A549 (cell line): ENCODE measurements at regions not wholly inside any gene's neighbourhood (a gene's known extent, or its start where the extent isn't known, plus 50 kb on each side); places are given as distances from the start of the nearest gene placed in this dataset.

Experiments
- ATAC-seq, 2 experiments: fragments of 200-7000 bp in 1 of 2; fragments of >200 bp in 1 of 2; cut with Nextera tagmentation in 1 of 2; cut with Tn5 transposase in 1 of 2; 3 replicates each; pipeline versions ENCODE4 v1.8.0 to v1.9.1; 2018 to 2020; ENCODE audit warnings: mild to moderate bottlenecking in 1 of 2, moderate library complexity in 1 of 2
- CTCF ChIA-PET: fragments of 300-600 bp; sonication (Branson Sonifier 250); formaldehyde crosslinking; extraction: SDS; loops from one replicate; lab custom pipeline; 2021; ENCODE audit warnings: antibody characterized with exemption, inconsistent platforms; lab: Yijun Ruan, JAX
- POLR2A ChIA-PET: fragments of 350-600 bp; formaldehyde crosslinking; extraction: SDS; loops from one replicate; lab custom pipeline; 2021; ENCODE audit warnings: antibody characterized with exemption, inconsistent platforms; lab: Yijun Ruan, JAX
- DNase-seq, 2 experiments: peaks; one replicate each; pipeline versions ENCODE4 v3.0.0 to v3.0.0-alpha.2; 2011 to 2016; ENCODE audit warnings: low read depth in 1 of 2, low spot score in 1 of 2
- FAIRE-seq: peaks from 2 replicates; lab custom pipeline; 2011; peaks lifted over from hg19 to GRCh38; lab: Jason Lieb, UNC
- H3K27ac ChIP-seq, 2 experiments: fragments of >200 bp; sonication (Bioruptor Twin); formaldehyde crosslinking; 3 replicates each; pipeline ENCODE4 v1.5.1; 2016 to 2017
- H3K4me1 ChIP-seq: fragments of >200 bp; sonication (Bioruptor Twin); formaldehyde crosslinking; 3 replicates; pipeline ENCODE4 v1.6.1; 2016
- H3K4me2 ChIP-seq: fragments of >200 bp; sonication (Bioruptor Twin); formaldehyde crosslinking; 3 replicates; pipeline ENCODE4 v1.6.1; 2016
- H3K4me3 ChIP-seq: fragments of >200 bp; sonication (Bioruptor Twin); formaldehyde crosslinking; 3 replicates; pipeline ENCODE4 v1.5.1; 2016
- H3K9me3 ChIP-seq: fragments of >200 bp; sonication (Bioruptor Twin); formaldehyde crosslinking; 3 replicates; pipeline ENCODE4 v1.6.1; 2016
- BHLHE40 ChIP-seq: IDR thresholded peaks from 2 replicates; pipeline ENCODE4 v1.6.1; 2012; ENCODE audit warnings: low read depth, low read length, inconsistent platforms
- CBX8 ChIP-seq: fragments of 200-600 bp; sonication (generic); IDR thresholded peaks from 2 replicates; pipeline ENCODE4 v1.6.1; 2016
- EHMT2 ChIP-seq: fragments of 200-600 bp; sonication (generic); IDR thresholded peaks from 2 replicates; pipeline ENCODE4 v1.6.1; 2016; ENCODE audit warnings: antibody characterized with exemption, low read depth, mild to moderate bottlenecking, moderate library complexity
- EP300 ChIP-seq, 2 experiments: fragments of >200 bp; sonication (Bioruptor Twin); formaldehyde crosslinking; IDR thresholded peaks; 2 replicates in 1 of 2; 3 replicates in 1 of 2; pipeline ENCODE4 v1.6.1; 2016 to 2017
- ESRRA ChIP-seq: fragments of 150-350 bp; IDR thresholded peaks from 2 replicates; pipeline ENCODE4 v1.6.1; 2014; ENCODE audit warnings: mild to moderate bottlenecking, low read length, borderline replicate concordance
- FOSL2 ChIP-seq, 2 experiments: fragments of 450-650 bp in 1 of 2; fragments of >200 bp in 1 of 2; sonication (Bioruptor Twin) in 1 of 2; formaldehyde crosslinking; IDR thresholded peaks; 2 replicates each; pipeline versions ENCODE4 v1.5.0 to v1.6.1; 2016 to 2020; ENCODE audit warnings: mild to moderate bottlenecking in 1 of 2, moderate library complexity in 1 of 2
- FOXS1 ChIP-seq: fragments of 250-450 bp; sonication (Bioruptor Pico); IDR thresholded peaks from 2 replicates; pipeline ENCODE4 v1.5.0; 2020; ENCODE audit warnings: mild to moderate bottlenecking, moderate library complexity
- HOXB13 ChIP-seq: fragments of 250-450 bp; sonication (Bioruptor Pico); IDR thresholded peaks from 2 replicates; pipeline ENCODE4 v1.5.0; 2020; ENCODE audit warnings: low read depth, mild to moderate bottlenecking, moderate library complexity
- JUN ChIP-seq, 2 experiments: fragments of >200 bp; sonication (Bioruptor Twin); formaldehyde crosslinking; IDR thresholded peaks; 2 replicates in 1 of 2; 3 replicates in 1 of 2; pipeline ENCODE4 v1.6.1; 2016 to 2017
- JUNB ChIP-seq: fragments of >200 bp; sonication (Bioruptor Twin); formaldehyde crosslinking; IDR thresholded peaks from 2 replicates; pipeline ENCODE4 v1.6.1; 2016
- KDM1A ChIP-seq: fragments of 200-600 bp; sonication (generic); IDR thresholded peaks from 2 replicates; pipeline ENCODE4 v1.6.1; 2016; ENCODE audit warnings: low read depth, mild to moderate bottlenecking
- KDM5A ChIP-seq: fragments of 200-600 bp; sonication (generic); IDR thresholded peaks from 2 replicates; pipeline ENCODE4 v1.6.1; 2016; ENCODE audit warnings: antibody characterized with exemption, mild to moderate bottlenecking
- MAZ ChIP-seq: fragments of 150-350 bp; IDR thresholded peaks from 2 replicates; pipeline ENCODE4 v1.6.1; 2014; ENCODE audit warnings: antibody characterized with exemption, low read depth, low read length, borderline replicate concordance
- NPAS2 ChIP-seq: fragments of 250-450 bp; sonication (Bioruptor Pico); IDR thresholded peaks from 2 replicates; pipeline ENCODE4 v1.8.0; 2022; ENCODE audit warnings: mild to moderate bottlenecking, moderate library complexity, borderline replicate concordance
- POLR2AphosphoS2 ChIP-seq: conservative IDR thresholded peaks from 2 replicates; pipeline ENCODE4 v1.6.1; 2012; ENCODE audit warnings: low read length, improper control_type of control experiment, inconsistent platforms
- RNF2 ChIP-seq: fragments of 200-600 bp; sonication (generic); IDR thresholded peaks from 2 replicates; pipeline ENCODE4 v1.6.1; 2016; ENCODE audit warnings: low read depth, mild to moderate bottlenecking, antibody characterized with exemption, moderate library complexity, borderline replicate concordance
- WGBS: methylation state at CpG from one replicate; pipeline ENCODE4 v1.1.6; 2017; ENCODE audit errors: missing lambda C conversion rate; 5-methylcytosine and 5-hydroxymethylcytosine counted together
- TF ChIP-seq, protein P1 (sequence below): fragments of >200 bp; sonication (Bioruptor Twin); formaldehyde crosslinking; IDR thresholded peaks from 3 replicates; pipeline ENCODE4 v1.6.1; 2016
- TF ChIP-seq, protein P2 (sequence below): fragments of 250-450 bp; sonication (Bioruptor Pico); IDR thresholded peaks from 2 replicates; pipeline ENCODE4 v1.5.0; 2021; ENCODE audit warnings: mild to moderate bottlenecking, moderate library complexity, borderline replicate concordance
- TF ChIP-seq, protein P3 (sequence below): fragments of >200 bp; sonication (Bioruptor Twin); formaldehyde crosslinking; IDR thresholded peaks from 3 replicates; pipeline ENCODE4 v1.5.1; 2016
- TF ChIP-seq, protein P4 (sequence below): fragments of 250-450 bp; sonication (Bioruptor Pico); IDR thresholded peaks from 2 replicates; pipeline ENCODE4 v1.5.0; 2020; ENCODE audit warnings: low read depth, mild to moderate bottlenecking, moderate library complexity
- TF ChIP-seq, protein P5 (sequence below): fragments of 450-650 bp; IDR thresholded peaks from 2 replicates; pipeline ENCODE4 v1.6.1; 2014; ENCODE audit warnings: antibody characterized with exemption

DNA sequence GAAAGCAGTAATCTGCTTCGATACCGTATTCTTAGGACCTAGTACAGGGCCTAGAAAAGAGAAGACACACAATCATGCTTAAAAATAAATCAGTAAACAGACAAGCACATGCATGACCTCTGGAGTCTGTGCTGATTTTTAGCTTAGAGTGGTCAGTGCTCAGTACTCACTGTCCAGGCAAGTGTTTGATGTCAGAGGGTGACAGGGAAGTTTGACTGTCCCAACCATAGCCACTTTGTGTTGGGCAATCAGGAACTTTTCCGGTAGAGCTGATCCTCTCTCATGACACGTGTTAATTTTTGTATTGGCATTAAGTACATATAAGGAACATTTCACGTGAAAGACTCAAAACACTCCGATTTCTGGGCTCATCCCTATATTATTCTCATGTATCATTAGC is 464.7 kb upstream of the KLF4 start:
- FAIRE-seq (no peak), DNase-seq (no peak), ATAC-seq (no peak)
- H3K27ac ChIP-seq, result no peak overlapping the region
- no peaks in the 10 kb centered on the region for H3K4me1 ChIP-seq
- 74% methylated on average over 6 of the region's 6 CpGs for WGBS
- no peak overlapping the region for H3K4me2 ChIP-seq
- TF ChIP-seq, protein P1, sequence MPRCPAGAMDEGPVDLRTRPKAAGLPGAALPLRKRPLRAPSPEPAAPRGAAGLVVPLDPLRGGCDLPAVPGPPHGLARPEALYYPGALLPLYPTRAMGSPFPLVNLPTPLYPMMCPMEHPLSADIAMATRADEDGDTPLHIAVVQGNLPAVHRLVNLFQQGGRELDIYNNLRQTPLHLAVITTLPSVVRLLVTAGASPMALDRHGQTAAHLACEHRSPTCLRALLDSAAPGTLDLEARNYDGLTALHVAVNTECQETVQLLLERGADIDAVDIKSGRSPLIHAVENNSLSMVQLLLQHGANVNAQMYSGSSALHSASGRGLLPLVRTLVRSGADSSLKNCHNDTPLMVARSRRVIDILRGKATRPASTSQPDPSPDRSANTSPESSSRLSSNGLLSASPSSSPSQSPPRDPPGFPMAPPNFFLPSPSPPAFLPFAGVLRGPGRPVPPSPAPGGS, result no peak
- TF ChIP-seq, protein P2, sequence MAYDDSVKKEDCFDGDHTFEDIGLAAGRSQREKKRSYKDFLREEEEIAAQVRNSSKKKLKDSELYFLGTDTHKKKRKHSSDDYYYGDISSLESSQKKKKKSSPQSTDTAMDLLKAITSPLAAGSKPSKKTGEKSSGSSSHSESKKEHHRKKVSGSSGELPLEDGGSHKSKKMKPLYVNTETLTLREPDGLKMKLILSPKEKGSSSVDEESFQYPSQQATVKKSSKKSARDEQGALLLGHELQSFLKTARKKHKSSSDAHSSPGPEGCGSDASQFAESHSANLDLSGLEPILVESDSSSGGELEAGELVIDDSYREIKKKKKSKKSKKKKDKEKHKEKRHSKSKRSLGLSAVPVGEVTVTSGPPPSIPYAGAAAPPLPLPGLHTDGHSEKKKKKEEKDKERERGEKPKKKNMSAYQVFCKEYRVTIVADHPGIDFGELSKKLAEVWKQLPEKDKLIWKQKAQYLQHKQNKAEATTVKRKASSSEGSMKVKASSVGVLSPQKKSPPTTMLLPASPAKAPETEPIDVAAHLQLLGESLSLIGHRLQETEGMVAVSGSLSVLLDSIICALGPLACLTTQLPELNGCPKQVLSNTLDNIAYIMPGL (CRISPR knock-in tag), result no peak
- TF ChIP-seq, protein P3, sequence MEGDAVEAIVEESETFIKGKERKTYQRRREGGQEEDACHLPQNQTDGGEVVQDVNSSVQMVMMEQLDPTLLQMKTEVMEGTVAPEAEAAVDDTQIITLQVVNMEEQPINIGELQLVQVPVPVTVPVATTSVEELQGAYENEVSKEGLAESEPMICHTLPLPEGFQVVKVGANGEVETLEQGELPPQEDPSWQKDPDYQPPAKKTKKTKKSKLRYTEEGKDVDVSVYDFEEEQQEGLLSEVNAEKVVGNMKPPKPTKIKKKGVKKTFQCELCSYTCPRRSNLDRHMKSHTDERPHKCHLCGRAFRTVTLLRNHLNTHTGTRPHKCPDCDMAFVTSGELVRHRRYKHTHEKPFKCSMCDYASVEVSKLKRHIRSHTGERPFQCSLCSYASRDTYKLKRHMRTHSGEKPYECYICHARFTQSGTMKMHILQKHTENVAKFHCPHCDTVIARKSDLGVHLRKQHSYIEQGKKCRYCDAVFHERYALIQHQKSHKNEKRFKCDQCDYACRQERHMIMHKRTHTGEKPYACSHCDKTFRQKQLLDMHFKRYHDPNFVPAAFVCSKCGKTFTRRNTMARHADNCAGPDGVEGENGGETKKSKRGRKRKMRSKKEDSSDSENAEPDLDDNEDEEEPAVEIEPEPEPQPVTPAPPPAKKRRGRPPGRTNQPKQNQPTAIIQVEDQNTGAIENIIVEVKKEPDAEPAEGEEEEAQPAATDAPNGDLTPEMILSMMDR, result no peak
- TF ChIP-seq KDM5A (no peak), EP300 (IDR thresholded peaks at IDR 0.05) (no peak), EHMT2 (no peak), FOSL2 (IDR thresholded peaks at IDR 0.05) (no peak), FOSL2 (CRISPR knock-in tag; IDR thresholded peaks at IDR 0.05) (no peak), CBX8 (no peak), JUNB (no peak), BHLHE40 (no peak), KDM1A (no peak), MAZ (no peak)
- TF ChIP-seq, protein P4, sequence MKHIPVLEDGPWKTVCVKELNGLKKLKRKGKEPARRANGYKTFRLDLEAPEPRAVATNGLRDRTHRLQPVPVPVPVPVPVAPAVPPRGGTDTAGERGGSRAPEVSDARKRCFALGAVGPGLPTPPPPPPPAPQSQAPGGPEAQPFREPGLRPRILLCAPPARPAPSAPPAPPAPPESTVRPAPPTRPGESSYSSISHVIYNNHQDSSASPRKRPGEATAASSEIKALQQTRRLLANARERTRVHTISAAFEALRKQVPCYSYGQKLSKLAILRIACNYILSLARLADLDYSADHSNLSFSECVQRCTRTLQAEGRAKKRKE (CRISPR knock-in tag), result no peak
- TF ChIP-seq, all 56 proteins: peak for 0
- ChIA-PET CTCF (interaction anchor here (1.1 kb wide), 1 partner anchor 318 kb away, joined by 3 read pairs; no protein-coding TSS in a partner anchor), POLR2A (no interaction called here)
- no peak overlapping the region for H3K4me3 ChIP-seq
- H3K9me3 ChIP-seq, result peaks cover 11% of the 10 kb centered on the region

DNA sequence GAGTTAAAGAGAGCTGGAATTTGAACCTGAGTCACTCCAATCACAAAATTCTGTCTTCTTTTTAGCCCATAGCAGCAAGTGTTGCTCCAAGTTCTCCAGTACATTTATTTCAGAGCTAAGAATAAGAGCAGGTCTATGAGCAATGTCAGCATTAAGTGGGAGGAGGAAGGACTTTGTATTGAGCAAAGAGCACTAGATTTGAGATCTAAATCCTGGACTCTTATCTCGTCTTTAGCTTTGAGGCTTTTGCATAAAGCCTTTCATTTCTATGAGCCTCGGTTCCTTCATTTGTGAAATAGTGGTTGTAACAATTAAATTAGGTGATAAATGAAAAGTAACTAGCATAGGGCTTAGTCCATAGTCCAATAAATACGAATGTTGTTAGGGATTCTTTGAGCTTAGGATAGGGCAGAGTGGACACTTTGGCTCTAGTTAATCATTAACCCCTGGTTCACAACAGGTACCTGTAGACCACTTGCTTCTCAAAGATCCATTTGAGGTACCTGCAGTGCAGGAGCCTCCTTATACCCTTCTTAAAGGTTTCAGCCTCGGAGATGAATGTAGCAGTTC is 464.1 kb upstream of the KLF4 start:
- FAIRE-seq (no peak), ATAC-seq (no peak), DNase-seq (no peak)
- Histone ChIP-seq H3K4me2 (no peak overlapping the region), H3K27ac (no peak overlapping the region), H3K4me3 (no peak overlapping the region), H3K4me1 (no peaks in the 10 kb centered on the region), H3K9me3 (peaks cover 11% of the 10 kb centered on the region)
- 40% methylated on average over 4 of the region's 4 CpGs for WGBS
- no peak for TF ChIP-seq CBX8
- no peak for TF ChIP-seq HOXB13 (CRISPR knock-in tag)
- TF ChIP-seq POLR2AphosphoS2, result no peak
- TF ChIP-seq, protein P5, sequence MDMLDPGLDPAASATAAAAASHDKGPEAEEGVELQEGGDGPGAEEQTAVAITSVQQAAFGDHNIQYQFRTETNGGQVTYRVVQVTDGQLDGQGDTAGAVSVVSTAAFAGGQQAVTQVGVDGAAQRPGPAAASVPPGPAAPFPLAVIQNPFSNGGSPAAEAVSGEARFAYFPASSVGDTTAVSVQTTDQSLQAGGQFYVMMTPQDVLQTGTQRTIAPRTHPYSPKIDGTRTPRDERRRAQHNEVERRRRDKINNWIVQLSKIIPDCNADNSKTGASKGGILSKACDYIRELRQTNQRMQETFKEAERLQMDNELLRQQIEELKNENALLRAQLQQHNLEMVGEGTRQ, result no peak
- no peak for TF ChIP-seq FOXS1 (CRISPR knock-in tag)
- TF ChIP-seq ESRRA, result no peak
- TF ChIP-seq JUN (IDR thresholded peaks at IDR 0.05), result no peak
- TF ChIP-seq RNF2, result no peak
- TF ChIP-seq NPAS2 (CRISPR knock-in tag), result no peak
- no peak for TF ChIP-seq MAZ
- ChIA-PET CTCF (interaction anchor here (1.1 kb wide), 1 partner anchor 319 kb away, joined by 3 read pairs; no protein-coding TSS in a partner anchor), POLR2A (no interaction called here)
